SH-SY5Y (cell line): ENCODE measurements at regions not wholly inside any gene's neighbourhood (a gene's known extent, or its start where the extent isn't known, plus 50 kb on each side); places are given as distances from the start of the nearest gene placed in this dataset.
A peak's percentile ranks its signal among the peaks of the same experiment; 100 is the strongest.

ENCODE experiments used
- GATA2 ChIP-seq: IDR thresholded peaks from 2 replicates; pipeline ENCODE4 v1.6.1; 2011; ENCODE audit warnings: mild to moderate bottlenecking, low read depth, low read length
- GATA3 ChIP-seq: IDR thresholded peaks from 2 replicates; pipeline ENCODE4 v1.6.1; 2011; ENCODE audit warnings: low read depth, mild to moderate bottlenecking, low read length, moderate library complexity

GRCh38 chr1:95388031-95388430 is 154.0 kb downstream of the RWDD3 start:
- TF ChIP-seq GATA2, result no peak
- TF ChIP-seq GATA3, result no peak

GRCh38 chr1:95393434-95393833 is 159.4 kb downstream of the RWDD3 start:
- TF ChIP-seq GATA2, result no peak
- no peak for TF ChIP-seq GATA3

GRCh38 chr1:95396557-95396956 is 162.5 kb downstream of the RWDD3 start:
- TF ChIP-seq GATA3 (peak; percentile 65), GATA2 (peak; percentile 50)

GRCh38 chr1:95402780-95403179 is 168.8 kb downstream of the RWDD3 start:
- no peak for TF ChIP-seq GATA2
- TF ChIP-seq GATA3, result no peak

GRCh38 chr1:95406279-95406678 is 172.3 kb downstream of the RWDD3 start:
- no peak for TF ChIP-seq GATA2
- no peak for TF ChIP-seq GATA3

GRCh38 chr1:95407131-95407885 is 173.3 kb downstream of the RWDD3 start:
- no peak for TF ChIP-seq GATA3
- TF ChIP-seq GATA2, result no peak

GRCh38 chr1:95407886-95408291 is 173.9 kb downstream of the RWDD3 start:
- TF ChIP-seq GATA2, result no peak
- TF ChIP-seq GATA3, result no peak

GRCh38 chr1:95408507-95409136 is 174.6 kb downstream of the RWDD3 start:
- no peak for TF ChIP-seq GATA2

GRCh38 chr1:95409276-95409675 is 175.3 kb downstream of the RWDD3 start:
- TF ChIP-seq GATA2 (no peak), GATA3 (no peak)

GRCh38 chr1:95409901-95410300 is 175.9 kb downstream of the RWDD3 start:
- no peak for TF ChIP-seq GATA2

- TF ChIP-seq GATA2 (no peak), GATA3 (no peak)
These were observed 181.1 kb downstream of the RWDD3 start for GRCh38 chr1:95415146-95415545.

- TF ChIP-seq GATA2 (no peak), GATA3 (no peak)
These were observed 192.8 kb downstream of the RWDD3 start for GRCh38 chr1:95426772-95427171.

- no peak for TF ChIP-seq GATA2
- TF ChIP-seq GATA3, result no peak
These were observed 193.5 kb downstream of the RWDD3 start for GRCh38 chr1:95427525-95427924.

- no peak for TF ChIP-seq GATA3
- TF ChIP-seq GATA2, result no peak
These were observed 197.2 kb downstream of the RWDD3 start for GRCh38 chr1:95431235-95431634.

GRCh38 chr1:95435611-95436010 is 201.6 kb downstream of the RWDD3 start:
- TF ChIP-seq GATA3 (no peak), GATA2 (no peak)

- no peak for TF ChIP-seq GATA3
- TF ChIP-seq GATA2, result no peak
These were observed 203.0 kb downstream of the RWDD3 start for GRCh38 chr1:95437011-95437410.

GRCh38 chr1:95437781-95438180 is 203.8 kb downstream of the RWDD3 start:
- TF ChIP-seq GATA2, result no peak
- no peak for TF ChIP-seq GATA3
